Coronary artery (tissue), 2 donors: ENCODE measurements at regions not wholly inside any gene's neighbourhood (a gene's known extent, or its start where the extent isn't known, plus 50 kb on each side); places are given as distances from the start of the nearest gene placed in this dataset.

Source experiments
- DNase-seq: peaks from one replicate; pipeline ENCODE4 v3.0.0-alpha.2; 2017; ENCODE audit warnings: low spot score
- H3K27ac ChIP-seq, 2 donors: fragments of 200-600 bp; sonication (generic); one replicate each; pipeline ENCODE4 v1.5.1; 2016 to 2019
- H3K4me3 ChIP-seq: fragments of 200-600 bp; sonication (generic); 2 replicates; pipeline ENCODE4 v1.5.1; 2016; ENCODE audit warnings: mild to moderate bottlenecking, moderate library complexity
- TF ChIP-seq, protein P1 (sequence below): fragments of 200-600 bp; sonication (generic); IDR thresholded peaks from one replicate; pipeline ENCODE4 v1.5.1; 2019; ENCODE audit warnings: antibody characterized with exemption

DNA sequence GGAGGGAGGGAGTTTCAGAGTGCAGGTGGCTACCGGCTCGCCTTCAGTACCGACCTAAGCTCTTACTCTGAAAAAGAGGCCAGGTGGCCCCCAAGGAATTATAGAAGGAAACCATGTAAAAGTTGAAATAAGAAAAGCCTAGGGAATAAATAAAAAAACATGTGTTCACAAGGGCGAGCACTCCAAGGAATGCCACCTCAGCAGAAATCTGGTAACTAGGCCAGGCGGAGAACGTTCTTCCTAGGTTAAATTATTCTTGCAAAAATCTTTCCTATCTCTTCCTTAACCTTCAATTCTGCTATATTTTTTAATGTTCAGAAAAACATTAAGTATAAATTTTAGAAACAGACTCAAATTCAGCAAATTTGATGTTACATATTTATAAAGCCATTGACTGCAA is 1260.3 kb upstream of the SLC10A2 start:
- TF ChIP-seq, protein P1, sequence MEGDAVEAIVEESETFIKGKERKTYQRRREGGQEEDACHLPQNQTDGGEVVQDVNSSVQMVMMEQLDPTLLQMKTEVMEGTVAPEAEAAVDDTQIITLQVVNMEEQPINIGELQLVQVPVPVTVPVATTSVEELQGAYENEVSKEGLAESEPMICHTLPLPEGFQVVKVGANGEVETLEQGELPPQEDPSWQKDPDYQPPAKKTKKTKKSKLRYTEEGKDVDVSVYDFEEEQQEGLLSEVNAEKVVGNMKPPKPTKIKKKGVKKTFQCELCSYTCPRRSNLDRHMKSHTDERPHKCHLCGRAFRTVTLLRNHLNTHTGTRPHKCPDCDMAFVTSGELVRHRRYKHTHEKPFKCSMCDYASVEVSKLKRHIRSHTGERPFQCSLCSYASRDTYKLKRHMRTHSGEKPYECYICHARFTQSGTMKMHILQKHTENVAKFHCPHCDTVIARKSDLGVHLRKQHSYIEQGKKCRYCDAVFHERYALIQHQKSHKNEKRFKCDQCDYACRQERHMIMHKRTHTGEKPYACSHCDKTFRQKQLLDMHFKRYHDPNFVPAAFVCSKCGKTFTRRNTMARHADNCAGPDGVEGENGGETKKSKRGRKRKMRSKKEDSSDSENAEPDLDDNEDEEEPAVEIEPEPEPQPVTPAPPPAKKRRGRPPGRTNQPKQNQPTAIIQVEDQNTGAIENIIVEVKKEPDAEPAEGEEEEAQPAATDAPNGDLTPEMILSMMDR: no peak
- no peak for DNase-seq
- no peak overlapping the region for H3K4me3 ChIP-seq
- no peak overlapping the region for H3K27ac ChIP-seq

DNA sequence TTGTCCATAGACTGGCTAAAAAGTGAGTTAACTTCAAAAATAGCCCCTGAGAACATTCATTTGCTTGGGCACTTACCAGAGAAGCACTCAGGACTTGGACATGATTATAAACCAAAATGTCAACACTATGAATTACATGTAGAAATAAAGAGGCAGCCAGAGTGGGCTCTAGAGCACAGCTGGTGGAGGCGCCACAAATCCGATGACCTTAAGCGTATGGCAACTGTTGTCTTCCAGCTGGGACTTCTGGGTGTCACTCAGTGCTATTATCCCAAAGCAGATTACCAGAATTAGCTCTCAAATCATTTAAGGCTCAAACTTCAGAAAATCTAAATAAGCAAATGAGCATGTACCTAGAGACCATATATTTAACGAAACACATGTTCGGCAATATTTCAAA is 1255.5 kb upstream of the SLC10A2 start:
- no peak overlapping the region for H3K27ac ChIP-seq
- DNase-seq: no peak
- no peak overlapping the region for H3K4me3 ChIP-seq
- TF ChIP-seq, protein P1: no peak

DNA sequence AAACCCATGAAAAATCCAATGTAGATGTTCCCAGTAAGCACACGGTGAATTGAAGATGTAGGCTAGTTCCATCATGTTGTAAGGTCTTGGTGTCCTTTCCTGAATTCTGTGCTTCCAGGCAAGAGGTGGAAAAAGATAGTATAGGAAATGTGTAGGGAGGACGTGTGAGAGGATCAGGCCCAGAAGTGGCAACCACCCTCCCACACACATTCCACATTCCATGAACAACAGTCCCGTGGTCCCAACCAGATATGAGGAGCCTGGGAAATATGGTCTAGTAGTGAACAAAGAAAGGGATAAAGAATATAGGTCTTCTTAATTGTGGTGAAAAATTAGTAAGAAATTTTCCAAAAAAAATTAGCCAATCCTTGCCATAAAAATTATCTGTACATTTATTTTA is 1254.2 kb upstream of the SLC10A2 start:
- Histone ChIP-seq H3K4me3 (no peak overlapping the region), H3K27ac (no peak overlapping the region)
- TF ChIP-seq, protein P1: no peak
- no peak for DNase-seq

DNA sequence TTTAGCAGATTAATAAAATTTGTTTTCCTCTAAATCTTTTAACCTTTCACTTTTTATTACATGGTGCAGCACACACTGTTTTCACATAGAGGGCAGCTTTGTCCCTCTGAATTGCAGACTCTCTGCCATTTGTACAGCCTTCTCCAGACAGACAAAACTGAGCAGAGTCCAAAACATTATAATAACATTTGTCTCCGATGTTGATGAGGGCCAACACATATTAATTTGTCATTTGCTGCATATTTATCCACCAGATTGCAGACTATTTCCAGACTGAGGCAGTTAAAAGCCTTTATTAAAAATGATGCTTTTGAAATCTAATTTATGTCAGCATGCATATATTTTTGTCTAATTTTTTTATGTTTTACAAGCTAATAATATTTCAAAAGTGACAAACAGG is 1251.9 kb upstream of the SLC10A2 start:
- TF ChIP-seq, protein P1: no peak
- no peak for DNase-seq
- no peak overlapping the region for H3K27ac ChIP-seq
- no peak overlapping the region for H3K4me3 ChIP-seq

DNA sequence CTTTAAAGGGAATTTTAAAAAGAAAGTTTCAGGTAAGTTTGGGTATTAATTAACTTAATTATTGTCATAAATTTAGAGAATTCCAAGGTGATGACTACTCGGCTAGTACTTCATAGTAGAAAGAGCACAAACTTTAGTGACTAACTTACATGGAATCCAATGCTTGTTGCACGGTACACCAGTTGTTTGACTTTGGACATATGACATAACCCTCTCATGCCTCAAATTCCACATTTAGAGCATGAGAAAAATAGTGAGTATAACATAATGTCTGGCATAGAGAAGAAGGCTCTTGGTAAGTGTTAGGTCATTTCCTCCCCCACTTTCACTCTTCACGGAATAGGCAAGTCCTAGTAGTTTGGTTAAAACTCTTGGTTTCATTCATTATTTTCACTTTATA is 1249.4 kb upstream of the SLC10A2 start:
- Histone ChIP-seq H3K4me3 (no peak overlapping the region), H3K27ac (no peak overlapping the region)
- TF ChIP-seq, protein P1: no peak
- no peak for DNase-seq

DNA sequence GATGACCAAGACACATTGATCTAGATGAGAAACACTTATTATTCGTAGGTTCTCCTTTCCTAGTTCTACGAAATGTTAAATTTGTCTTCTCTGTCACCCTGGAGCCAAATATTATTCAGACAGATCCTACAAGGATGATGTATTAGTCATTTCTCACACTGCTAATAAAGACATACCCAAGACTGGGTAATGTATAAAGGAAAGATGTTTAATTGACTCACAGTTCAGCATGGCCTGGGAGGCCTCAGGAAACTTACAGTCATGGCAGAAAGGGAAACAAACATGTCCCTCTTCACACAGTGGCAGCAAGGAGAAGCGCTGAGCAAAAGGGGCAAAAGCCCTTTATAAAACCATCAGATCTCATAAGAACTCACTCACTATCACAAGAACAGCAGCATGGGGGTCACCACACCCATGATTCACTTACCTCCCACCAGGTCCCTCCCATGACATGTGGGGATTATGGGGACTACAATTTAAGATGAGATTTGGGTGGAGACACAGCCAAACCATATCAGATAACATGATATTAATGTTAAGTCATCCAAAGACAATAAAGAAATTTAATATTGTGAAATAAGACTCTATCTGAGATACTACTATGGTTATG is 1248.8 kb upstream of the SLC10A2 start:
- TF ChIP-seq, protein P1: no peak
- no peak overlapping the region for H3K4me3 ChIP-seq
- DNase-seq: no peak
- no peak overlapping the region for H3K27ac ChIP-seq

DNA sequence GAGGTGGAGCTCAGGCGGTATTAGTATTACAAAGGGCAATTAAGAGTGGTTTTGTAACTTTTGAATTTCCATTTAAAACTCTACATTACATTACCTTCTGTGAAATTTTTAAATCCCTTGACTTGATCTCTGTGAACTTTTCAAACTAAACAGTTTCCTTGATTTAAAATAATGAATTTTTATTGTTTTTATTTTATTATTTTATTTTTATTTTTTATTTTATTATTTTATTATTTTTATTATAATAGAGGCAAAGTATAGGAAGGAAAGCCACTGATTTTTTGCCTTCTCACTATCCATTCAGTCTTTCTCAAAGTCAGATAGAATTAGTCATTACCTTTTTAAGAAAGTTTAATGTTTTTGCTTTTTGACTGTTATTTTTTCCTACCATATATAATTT is 1248.1 kb upstream of the SLC10A2 start:
- H3K4me3 ChIP-seq: no peak overlapping the region
- H3K27ac ChIP-seq: no peak overlapping the region
- DNase-seq: no peak
- TF ChIP-seq, protein P1: no peak
